ENCODE measurements at regions not wholly inside any gene's neighbourhood (a gene's known extent, or its start where the extent isn't known, plus 50 kb on each side); places are given as distances from the start of the nearest gene placed in this dataset.

DNA sequence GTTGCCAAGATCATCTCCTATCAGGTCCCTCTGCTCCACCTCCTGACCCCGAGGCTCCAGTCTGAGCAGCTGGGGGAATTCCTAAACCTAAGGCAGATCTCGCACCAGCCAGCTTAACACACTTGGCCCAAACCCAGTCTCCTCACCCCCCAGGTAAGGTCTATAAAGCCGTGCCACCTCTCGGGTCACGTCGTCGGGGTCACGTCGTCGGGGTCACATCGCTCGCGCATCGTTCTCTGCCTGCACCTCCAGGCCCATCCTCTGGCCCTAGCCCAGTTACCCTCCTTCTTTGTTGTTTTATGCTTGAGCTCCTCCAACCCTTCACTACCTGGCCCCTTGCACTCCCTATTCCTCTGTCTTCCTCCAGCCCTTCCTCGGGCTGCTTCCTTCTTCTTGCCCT is 77.2 kb downstream of the CTSL start:
- TF ChIP-seq NONO (IDR thresholded peaks at IDR 0.05; ENCODE audit: low read depth in 2 of 2, low read length in 1 of 2), result no peak
- no peak for TF ChIP-seq SRSF9 (IDR thresholded peaks at IDR 0.05; ENCODE audit: borderline replicate concordance, low read depth, low read length)
- TF ChIP-seq ZBTB17 (CRISPR knock-in tag; IDR thresholded peaks at IDR 0.05), result no peak
- no peak for TF ChIP-seq FOXK2 (conservative IDR thresholded peaks at IDR 0.05 in 1 of 2, IDR thresholded peaks at IDR 0.05 in 1 of 2; ENCODE audit: low read depth in 2 of 2)
- no peak for TF ChIP-seq PTBP1 (IDR thresholded peaks at IDR 0.05; ENCODE audit: low read depth, low read length)
- TF ChIP-seq POLR2A (conservative IDR thresholded peaks at IDR 0.05), result no peak
